ENCODE measurements at regions not wholly inside any gene's neighbourhood (a gene's known extent, or its start where the extent isn't known, plus 50 kb on each side); places are given as distances from the start of the nearest gene placed in this dataset.

DNA sequence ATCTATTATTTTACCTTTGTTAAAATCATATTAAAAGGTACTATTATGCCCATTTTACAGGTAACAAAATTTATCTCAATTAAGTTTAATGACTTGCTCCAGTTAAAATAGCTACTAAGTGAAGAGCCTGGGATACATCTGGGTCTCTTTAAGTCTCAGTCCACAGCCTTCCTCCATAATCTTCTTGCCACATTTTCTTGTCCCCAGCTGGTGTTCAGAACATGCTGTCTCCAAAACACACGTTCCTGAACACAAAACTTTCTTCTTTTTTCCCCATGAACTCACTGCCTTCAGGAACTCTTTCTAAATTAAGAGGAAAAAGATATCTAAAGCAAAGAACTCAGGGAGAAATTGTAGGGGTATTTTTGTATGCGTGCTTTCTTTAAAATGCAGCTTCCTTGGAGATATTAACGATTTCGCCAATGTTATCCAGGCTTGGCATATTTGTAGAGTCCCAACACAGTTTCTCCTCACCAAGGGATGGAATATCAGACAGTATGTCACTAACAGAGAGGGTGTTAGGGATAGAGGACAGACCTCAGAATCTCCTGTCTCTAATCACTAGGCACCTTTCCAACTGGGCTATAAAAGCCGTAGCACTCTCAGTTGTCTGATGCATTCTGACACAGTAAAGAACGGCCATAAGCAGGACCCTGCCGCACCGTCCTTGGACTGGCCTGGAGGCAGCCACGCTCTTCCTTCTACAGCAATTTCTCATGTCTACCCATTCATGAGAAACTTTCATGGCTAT lies 232.8 kb upstream of the BLID start:
- DNase-seq (ENCODE audit: low read depth in 2 of 2) = no peak

DNA sequence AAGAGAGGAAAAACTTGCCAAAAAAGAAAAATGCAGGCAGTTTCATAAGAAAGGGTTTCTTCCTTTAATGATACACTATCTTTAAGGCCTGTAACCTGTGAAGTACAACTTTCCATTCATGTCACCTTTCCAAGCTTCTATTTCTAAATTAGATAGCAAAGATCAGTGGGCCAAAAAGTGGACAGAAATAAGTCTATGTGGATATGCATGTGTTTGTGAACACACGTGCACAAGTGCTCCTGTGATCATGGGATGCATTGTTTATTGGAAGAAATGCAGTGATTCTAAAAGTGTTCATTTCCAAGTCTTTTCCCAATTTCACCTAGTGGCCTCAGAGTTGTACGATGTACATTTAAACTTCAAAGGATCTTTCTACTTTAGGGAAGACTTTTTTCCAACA lies 230.0 kb upstream of the BLID start:
- no peak for DNase-seq (ENCODE audit: low read depth in 2 of 2)

DNA sequence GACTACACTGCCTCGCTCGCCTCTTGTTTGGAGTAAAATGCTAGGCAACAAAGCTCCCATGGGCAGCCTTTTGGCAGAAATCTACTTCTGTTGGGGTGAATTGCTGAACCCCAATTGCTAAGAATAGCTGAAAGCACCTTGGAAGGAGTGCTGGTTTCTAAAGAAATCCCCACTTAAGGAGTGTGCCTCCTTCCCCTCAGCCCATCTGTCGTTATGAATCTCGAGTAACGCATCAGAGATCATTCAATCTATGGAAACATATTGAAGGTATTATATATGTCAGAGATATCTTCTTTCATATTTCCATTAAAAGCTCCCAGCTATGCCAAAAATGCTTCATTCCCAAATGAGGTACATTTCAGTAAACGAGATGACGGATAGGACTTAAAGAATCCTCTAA lies 229.6 kb upstream of the BLID start:
- no peak for DNase-seq (ENCODE audit: low read depth in 2 of 2)

DNA sequence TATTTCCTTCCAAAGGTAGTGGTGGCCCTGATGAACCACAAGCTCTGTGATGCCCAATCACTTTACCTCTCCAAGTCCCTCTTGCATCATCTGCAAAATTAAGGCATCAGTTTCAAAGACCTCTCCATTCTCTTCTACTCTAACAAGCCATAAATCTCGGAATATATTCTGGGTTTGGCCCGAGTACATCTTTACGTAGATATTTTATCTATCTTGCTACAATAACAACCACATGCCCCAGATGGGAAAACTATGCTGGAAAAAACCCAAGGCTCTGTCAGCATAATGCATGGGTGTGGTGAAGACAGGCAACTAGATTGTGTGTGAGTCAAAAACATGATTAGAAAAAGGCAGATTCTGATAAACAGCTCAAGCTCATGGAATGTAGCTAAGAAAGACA lies 228.2 kb upstream of the BLID start:
- DNase-seq (ENCODE audit: low read depth in 2 of 2) = no peak

DNA sequence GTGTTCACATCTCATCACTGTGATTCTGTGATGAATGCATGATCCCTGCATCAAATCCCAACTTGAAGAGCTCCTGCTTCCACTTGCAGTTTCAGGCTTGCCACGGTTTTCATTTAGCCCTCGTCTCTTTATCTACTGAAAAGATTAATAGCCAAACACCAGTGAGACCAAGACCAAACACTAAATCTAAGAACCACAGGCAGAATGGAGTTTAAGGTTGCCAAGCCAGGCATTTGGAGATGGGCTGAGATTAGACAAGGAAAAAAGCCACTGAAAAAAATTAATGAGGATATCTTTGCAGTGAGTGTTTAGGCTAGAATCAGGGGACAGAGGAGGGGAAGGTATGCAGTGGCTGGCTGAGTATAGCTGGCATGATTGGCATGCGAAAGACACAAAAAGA lies 227.2 kb upstream of the BLID start:
- no peak for DNase-seq (ENCODE audit: low read depth in 2 of 2)

DNA sequence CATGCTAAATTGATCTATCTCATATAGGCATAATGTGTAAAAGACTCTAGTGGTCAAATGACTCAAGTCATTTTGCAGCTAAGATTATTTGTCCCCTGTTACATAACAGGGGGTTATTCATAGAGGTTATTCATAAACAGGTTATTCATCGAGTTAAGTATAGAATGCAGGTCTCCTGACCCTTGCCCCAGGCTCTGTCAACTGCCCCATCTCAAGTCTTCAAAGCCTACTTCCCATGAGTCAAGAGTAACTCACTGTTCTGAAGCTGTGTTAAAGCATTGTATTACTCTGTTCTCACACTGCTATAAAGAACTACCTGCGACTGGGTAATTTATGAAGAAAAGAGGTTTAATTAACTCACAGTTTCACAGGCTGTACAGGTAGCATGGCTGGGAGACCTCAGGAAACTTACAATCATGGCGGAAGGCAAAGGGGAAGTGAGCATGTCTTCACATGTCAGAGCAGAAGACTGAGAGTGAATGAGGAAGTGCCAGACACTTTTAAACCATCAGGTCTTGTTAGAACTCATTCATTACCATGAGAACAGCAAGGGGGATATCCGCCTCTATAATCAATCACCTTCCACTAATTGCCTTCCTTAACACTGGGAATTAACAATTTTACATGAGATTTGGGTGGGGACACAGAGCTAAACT lies 226.2 kb upstream of the BLID start:
- no peak for DNase-seq (ENCODE audit: low read depth in 2 of 2)

DNA sequence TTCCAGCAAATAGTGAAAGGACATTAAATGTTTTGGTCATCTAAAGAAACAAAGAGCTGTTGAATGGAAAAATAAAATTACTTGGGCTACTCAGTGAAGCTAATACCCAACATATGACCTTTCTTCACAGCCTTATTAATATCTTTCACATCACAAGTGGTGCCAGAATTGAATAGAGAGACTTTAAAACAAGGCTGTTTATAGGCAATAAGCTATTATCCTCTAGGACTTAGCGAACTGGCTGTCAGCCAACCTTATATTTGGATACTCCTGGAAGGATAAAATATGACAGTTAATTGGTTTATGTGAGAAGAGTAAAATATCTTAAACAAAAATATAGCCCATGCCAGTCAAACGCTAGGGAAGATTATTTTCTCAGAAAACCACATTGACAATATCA lies 225.5 kb upstream of the BLID start:
- DNase-seq (ENCODE audit: low read depth in 2 of 2) = no peak

DNA sequence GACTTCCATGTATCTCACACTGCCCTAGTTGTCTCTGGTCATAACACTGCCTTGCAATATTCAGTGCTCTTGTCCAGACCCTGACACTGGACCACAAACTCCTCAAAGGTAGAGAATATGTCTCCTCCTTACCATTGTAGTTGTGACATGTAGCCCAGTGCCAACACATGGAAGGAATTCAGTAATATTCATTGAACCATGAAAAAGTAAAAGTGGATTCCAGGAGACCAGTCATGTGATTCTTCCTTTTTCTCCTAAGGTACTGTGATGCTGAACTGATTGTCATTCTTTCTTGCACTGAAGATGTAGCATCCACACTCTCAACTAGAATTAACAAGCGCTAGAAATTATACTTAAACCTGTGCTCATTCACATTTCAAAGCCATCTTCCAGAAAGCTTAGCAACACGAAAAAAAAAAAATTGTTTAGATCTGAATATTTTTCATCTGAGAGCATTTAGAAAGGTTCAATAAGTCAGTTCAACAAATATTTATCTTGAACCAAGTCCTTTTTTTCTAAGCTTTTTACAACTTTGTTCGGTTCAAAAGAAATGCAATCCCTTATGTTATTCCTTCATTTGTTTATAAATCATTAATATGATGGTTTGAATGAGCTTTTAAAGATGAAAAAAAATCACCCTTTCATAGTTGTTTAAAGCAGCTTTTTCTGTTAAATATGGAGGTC lies 224.7 kb upstream of the BLID start:
- DNase-seq (ENCODE audit: low read depth in 2 of 2) = no peak

DNA sequence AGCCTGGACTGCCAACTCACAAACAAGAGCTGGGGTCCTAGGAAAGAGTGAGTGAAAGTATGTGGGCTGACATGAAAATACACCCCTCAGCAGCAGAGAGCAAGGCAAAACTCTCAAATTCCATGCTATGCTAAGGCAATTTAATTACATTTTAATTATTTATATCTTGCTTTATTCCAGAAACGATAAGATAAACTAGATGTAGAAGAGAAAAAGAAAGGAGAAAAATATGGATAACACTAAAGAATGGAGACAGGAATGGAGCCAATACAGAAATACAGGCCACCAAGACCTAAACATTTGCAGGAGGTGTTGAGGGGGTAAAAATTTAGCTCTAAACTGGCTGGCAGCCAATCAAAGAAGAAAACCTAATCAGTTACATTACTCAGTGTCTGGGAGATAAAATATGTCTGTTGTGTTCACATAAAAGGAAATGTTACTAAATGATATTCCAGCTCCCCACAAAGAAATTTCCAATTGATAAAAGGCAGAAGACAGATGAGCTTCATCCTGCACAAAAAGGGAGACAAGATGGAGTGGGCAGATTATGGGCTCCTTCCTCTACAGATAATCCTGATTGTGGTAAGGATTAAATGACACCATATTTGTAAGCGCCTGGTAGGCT lies 223.5 kb upstream of the BLID start:
- DNase-seq (ENCODE audit: low read depth in 2 of 2) = no peak

DNA sequence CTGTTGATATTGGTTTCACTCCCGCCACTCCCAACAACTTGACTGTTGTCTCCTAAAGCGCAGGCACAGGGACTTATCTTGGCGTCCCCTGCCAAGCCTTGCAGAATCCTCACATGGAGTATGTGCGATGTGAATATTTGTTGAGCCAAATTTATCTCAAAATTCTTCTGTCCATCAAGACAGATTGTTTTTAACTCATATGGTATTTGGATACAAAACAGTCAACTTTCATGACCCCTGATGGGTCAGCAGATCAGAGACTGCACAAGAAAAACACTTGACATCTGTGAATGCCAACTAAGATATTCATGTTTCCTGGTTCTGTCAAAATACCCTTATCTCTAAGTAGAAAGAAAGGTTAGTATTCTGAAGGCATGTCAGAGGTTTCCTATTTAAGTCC lies 221.7 kb upstream of the BLID start:
- no peak for DNase-seq (ENCODE audit: low read depth in 2 of 2)

DNA sequence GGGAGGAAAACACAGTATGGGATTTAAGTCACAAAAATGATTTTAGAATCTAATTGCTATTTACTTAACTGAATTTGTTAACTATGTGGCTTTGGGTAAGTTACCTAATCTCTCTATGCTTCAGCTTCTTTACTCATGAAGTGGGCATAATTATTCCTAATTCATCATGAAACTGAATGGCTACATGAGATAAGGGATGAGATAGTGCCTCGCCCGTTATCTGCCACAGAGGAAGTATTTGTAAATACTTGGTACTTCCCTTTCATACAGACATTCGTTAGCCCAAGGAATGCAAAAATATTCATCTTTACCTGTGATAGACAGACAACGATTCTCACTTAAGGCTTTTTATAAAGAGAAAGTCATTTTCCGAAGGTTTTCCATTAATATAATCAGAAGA lies 221.2 kb upstream of the BLID start:
- DNase-seq (ENCODE audit: low read depth in 2 of 2) = no peak

DNA sequence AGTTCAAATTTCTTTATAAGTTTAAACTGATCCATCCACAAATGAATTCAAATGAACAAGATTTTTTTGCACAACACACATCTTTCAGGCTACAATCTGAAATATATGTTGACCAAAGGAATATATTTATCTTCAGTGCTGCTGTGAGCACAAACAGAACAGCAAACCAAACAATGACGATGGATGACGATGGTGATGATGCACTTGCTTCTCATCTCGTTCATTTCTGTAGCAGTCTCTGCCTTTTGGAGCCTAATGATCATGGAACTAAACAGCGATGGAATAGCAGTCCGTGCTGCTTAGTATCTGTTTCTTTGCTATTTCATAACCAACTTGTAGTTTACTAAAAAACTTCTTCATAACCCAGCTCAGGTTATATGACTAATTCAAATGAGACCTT lies 220.7 kb upstream of the BLID start:
- DNase-seq (ENCODE audit: low read depth in 2 of 2) = no peak

DNA sequence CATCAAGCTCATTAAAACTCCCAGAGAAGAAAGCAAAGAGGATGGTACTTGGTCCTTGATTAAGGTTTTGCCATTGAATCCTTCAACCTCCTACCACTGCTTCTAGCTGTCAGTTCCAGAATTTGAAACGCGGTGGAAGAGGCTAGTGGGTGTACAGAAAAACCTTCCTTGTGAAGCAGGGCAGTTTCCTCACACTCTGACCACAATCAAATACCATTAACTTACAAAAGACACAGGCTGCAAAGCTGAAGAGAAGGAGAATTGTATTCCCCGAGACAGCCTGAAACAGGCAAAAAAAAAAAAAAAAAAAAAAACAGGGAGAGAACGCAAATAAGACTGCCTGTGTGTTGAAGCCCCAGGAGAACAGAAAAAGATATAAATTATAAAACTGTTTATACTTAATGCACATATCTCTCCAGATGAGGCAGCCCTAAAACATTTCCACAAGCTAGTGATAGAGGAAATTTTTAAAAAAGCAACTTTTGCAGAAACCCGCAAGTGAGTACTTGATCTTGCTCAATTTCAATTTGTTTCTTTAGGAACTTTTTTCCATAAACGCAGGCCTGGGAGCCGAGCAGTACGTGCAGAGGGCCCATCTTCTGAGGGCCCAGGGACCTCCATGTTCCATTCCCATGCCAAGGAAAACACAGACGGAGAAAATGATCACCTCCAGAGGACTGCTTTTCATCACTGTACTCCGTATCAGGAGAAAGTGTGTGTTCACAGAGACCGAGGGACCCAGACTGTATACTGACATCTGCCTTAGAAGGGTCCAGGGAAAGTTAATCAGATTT lies 218.7 kb upstream of the BLID start:
- DNase-seq (ENCODE audit: low read depth in 2 of 2) = no peak

DNA sequence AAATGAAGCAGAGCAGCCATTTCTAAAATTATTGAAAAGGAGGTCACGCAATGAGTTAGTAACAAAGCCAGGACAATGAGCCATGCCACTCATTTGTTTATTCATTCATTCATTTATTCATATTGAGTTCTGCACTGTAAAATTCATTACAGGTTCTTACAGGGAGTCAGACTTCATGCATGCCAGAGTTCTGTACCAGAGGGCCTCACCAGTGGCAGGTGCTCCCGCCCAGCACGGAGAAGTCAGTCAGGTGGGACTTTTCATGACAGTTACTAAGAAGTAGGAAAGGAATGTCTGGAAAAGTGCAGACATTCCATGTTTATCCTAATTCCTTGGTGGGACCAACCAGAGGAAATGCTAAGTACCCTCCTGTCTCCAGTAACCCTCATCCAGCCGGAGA lies 217.5 kb upstream of the BLID start:
- no peak for DNase-seq (ENCODE audit: low read depth in 2 of 2)

DNA sequence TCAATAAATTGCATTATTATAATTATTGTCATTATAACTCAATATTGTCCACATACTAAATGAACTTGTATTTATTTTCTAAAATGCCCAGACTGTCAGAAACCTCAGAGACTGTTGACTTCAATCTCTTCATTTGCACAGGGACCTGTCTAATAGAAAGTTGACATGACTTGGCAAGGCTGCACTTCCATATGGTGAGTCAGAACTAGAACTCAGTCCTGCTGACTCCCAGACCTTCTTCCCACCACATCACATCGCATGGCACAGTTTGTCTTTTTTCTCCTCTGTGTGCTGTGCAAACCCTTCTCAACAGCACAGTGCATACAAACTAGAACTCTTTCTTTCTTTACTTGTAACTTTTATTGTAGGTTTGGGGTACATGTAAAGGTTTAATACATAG lies 215.1 kb upstream of the BLID start:
- DNase-seq (ENCODE audit: low read depth in 2 of 2) = no peak

DNA sequence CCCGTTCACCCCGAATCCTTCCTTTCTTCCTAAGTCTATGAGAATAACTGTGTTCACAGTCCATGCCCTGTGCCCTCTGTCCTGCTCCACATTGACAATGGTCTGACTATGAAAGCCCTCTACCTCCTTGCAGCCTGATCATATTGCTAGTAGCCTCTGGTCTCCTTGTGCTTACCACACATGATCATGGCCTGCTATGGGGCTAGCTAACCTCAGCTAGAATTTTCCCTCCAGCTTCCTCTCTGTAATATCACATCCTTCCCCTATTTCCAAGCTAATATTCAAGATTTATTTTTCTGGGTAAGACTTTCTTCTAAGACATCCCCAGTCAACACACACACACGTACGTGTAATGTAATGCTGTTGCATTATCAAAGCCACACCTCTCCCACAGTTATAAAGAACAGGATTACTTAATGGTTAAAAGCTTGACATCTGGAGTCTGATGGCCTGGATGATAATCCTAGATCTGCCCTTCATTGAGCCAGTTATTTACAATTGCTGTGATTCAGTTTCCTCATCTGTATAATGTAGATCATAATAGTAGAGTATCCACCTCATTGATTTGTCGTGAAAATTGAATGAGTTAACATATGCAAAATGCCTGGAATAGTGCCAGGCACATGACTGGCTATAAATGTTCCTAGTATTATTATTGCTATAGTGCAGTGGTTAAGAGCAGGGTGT lies 214.4 kb upstream of the BLID start:
- no peak for DNase-seq (ENCODE audit: low read depth in 2 of 2)

DNA sequence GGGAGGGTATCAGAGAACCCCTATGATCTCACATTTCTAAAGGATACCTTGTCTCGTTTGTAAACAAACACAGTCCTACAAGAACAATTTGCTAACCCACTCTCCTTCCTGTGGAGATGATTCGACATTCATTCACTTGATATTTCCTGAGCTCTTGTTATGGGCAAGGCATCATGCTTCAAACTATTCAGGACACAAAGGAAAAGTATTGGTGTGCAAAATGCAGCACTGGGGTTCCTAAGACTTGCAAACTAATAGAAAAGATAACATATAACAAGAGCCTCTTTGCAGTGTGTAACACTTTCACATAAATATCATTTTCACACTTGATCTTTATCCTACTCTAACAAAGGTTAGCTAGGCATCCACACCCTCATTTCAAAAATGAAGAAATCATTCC lies 211.5 kb upstream of the BLID start:
- no peak for DNase-seq (ENCODE audit: low read depth in 2 of 2)

DNA sequence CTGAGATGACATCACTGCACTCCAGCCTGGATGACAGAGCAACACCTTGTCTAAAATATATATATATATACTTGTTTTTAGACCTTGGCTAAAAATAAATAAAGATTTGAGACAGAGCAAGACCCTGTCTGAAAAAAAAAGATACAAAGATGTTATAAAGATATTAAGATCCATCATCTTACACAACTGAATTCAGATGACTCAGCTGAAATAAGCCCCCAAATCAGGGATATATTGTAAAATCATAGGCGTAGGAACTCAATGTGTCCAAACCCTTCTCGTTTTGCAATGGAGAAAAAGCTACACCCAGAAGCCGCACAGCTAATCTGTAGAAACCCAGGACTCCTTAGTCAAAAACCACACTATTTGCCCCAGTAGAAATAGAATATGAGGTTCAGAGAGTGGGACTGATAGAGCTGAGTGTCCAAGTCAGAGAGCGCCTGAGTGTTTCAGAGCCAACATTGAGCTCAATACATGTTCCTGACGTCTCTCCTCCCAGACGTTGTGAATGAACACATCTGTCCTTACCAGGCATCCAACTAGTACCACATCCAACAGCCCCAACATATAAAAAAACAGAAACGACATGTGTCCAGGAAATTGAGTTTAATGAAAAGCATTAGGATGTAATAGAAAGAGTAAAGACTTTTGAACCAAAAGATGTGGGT lies 207.9 kb upstream of the BLID start:
- DNase-seq (ENCODE audit: low read depth in 2 of 2) = no peak

DNA sequence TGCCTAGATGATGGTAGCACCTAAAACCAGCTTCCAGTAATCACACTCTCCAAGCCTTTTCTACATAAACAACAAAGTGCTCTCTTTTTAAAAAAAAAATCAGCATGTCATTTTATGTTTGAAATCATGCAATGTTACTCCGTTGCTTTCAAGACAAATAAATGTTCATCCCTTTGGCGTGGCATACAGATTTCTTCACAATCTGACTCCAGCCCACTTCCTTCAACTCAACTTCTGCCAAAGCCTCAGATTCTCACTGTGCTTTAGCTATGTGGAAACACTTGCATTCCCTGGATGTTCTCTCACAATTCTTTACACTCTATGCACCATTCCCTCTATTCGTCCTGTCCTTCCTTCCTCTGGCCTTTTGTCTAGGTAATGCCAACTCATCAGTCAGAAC lies 206.3 kb upstream of the BLID start:
- no peak for DNase-seq (ENCODE audit: low read depth in 2 of 2)

DNA sequence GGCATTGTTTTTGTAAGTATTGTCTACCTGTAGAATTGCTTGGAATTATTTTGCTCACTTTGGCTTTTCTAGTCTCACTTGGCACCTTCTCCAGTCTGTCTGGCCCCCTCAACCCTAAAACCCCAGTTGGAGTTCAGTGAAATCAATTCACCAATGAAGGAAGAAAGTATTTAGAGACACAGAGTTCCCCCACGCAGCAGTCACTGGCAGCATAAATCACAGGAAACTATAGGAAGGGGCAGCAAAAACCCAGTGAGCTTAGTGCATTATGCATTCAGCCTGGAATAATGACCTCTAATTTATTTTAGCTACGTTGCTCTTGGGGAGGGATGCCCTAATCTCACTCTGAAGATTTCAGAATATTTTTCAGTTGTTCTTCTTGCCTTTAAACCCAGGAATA lies 204.7 kb upstream of the BLID start:
- no peak for DNase-seq (ENCODE audit: low read depth in 2 of 2)
